ENCODE measurements at regions not wholly inside any gene's neighbourhood (a gene's known extent, or its start where the extent isn't known, plus 50 kb on each side); places are given as distances from the start of the nearest gene placed in this dataset.

DNA sequence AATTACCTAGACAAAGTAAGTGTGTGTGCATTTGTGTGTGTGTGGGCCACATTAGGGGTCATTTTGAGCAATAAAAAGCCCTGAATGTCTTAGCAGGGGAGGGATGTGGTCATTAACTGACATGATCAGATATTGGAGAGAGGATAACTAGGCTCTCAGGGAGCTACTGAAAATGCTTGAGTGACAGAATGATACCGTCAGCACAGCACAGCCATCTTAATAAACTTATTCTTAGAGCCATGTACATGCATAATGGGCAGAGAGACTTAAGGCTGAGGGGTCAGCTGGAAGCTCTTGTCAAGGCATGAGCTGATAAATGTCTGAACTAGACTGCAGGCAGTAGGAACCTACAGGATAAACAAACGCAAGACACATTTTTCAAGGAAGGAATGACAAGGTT, 239.1 kb upstream of the NCAM1 start:
- TF ChIP-seq POLR2AphosphoS5 (IDR thresholded peaks at IDR 0.05; ENCODE audit: low read depth, low read length), result no peak
- TF ChIP-seq POLR2A (IDR thresholded peaks at IDR 0.05; ENCODE audit: low read depth, low read length), result no peak
- TF ChIP-seq TAF1 (IDR thresholded peaks at IDR 0.05; ENCODE audit: low read depth, low read length), result no peak
- TF ChIP-seq PAX5 (IDR thresholded peaks at IDR 0.05; ENCODE audit: insufficient read depth, low read length, severe bottlenecking), result no peak
- no peak for TF ChIP-seq SPI1 (IDR thresholded peaks at IDR 0.05; ENCODE audit: low read depth, low read length)
- no peak for TF ChIP-seq POU2F2 (IDR thresholded peaks at IDR 0.05; ENCODE audit: low read depth, low read length)

Data from GM12891 (cell line).